Activated B cell treated with CpG ODN at 0.5 μM for 24 hours (primary cell): ENCODE measurements at regions not wholly inside any gene's neighbourhood (a gene's known extent, or its start where the extent isn't known, plus 50 kb on each side); places are given as distances from the start of the nearest gene placed in this dataset.

Experiments used
- ATAC-seq: fragments of 200-7000 bp; cut with Tn5 transposase; one replicate; pipeline ENCODE4 v1.10.0; 2021; ENCODE audit warnings: low read depth, mild to moderate bottlenecking, moderate library complexity
- CTCF ChIA-PET: fragments of 350-600 bp; sonication (Branson Sonifier 250); formaldehyde crosslinking; loops from one replicate; lab custom pipeline; 2021; ENCODE audit warnings: antibody characterized with exemption; lab: Charles Lee
- POLR2A ChIA-PET: fragments of 350-600 bp; sonication (Branson Sonifier 250); formaldehyde crosslinking; loops from one replicate; lab custom pipeline; 2021; ENCODE audit warnings: antibody characterized with exemption; lab: Charles Lee
- DNase-seq: peaks from one replicate; pipeline ENCODE4 v3.0.0; 2022
- H3K27ac Mint-ChIP-seq: one replicate; pipeline ENCODE4 v1.8.0; 2020; ENCODE audit warnings: mixed read lengths
- H3K27me3 Mint-ChIP-seq: one replicate; pipeline ENCODE4 v1.8.0; 2021; ENCODE audit warnings: mixed read lengths
- H3K36me3 Mint-ChIP-seq: one replicate; pipeline ENCODE4 v1.8.0; 2021; ENCODE audit warnings: low read depth, mixed read lengths
- H3K4me1 Mint-ChIP-seq: one replicate; pipeline ENCODE4 v1.8.0; 2021; ENCODE audit warnings: mixed read lengths
- H3K4me3 Mint-ChIP-seq: one replicate; pipeline ENCODE4 v1.8.0; 2020; ENCODE audit warnings: mild to moderate bottlenecking, mixed read lengths
- H3K9me3 Mint-ChIP-seq: one replicate; pipeline ENCODE4 v1.8.0; 2020; ENCODE audit warnings: mixed read lengths
- CTCF ChIP-seq: fragments of 200-600 bp; IDR thresholded peaks from one replicate; pipeline ENCODE4 v1.8.0; 2022; ENCODE audit warnings: antibody characterized with exemption, mild to moderate bottlenecking
- intact Hi-C: fragments of 100-400 bp; cut with micrococcal nuclease; formaldehyde crosslinking; loops from one replicate; pipeline ENCODE4 v1.15.1; 2024

- no peak for ATAC-seq
- no peak for DNase-seq
- Mint-ChIP-seq H3K27ac (no peak overlapping the region), H3K9me3 (no peaks in the 10 kb centered on the region), H3K4me3 (no peak overlapping the region), H3K27me3 (peaks cover 8% of the 10 kb centered on the region), H3K36me3 (no peaks in the 10 kb centered on the region), H3K4me1 (no peaks in the 10 kb centered on the region)
- no peak for TF ChIP-seq CTCF
- intact Hi-C loops: no loop called here
- ChIA-PET CTCF (no interaction called here), POLR2A (no interaction called here)
These were observed 67.2 kb downstream of the ADM start for GRCh38 chr11:10371926-10372641.

- no peak overlapping the region for H3K4me3 Mint-ChIP-seq
- ChIA-PET CTCF (no interaction called here), POLR2A (no interaction called here)
- no peaks in the 10 kb centered on the region for H3K4me1 Mint-ChIP-seq
- DNase-seq (no peak), ATAC-seq (no peak)
- TF ChIP-seq CTCF: no peak
- no peaks in the 10 kb centered on the region for H3K36me3 Mint-ChIP-seq
- no peaks in the 10 kb centered on the region for H3K9me3 Mint-ChIP-seq
- H3K27ac Mint-ChIP-seq: no peak overlapping the region
- intact Hi-C loops: no loop called here
- H3K27me3 Mint-ChIP-seq: peaks cover 8% of the 10 kb centered on the region
These were observed 68.5 kb downstream of the ADM start for GRCh38 chr11:10373340-10373739.

GRCh38 chr11:10373929-10374328 lies 69.1 kb downstream of the ADM start:
- POLR2A ChIA-PET: no interaction called here
- intact Hi-C loops: no loop called here
- Mint-ChIP-seq H3K4me3 (no peak overlapping the region), H3K27me3 (peaks cover 8% of the 10 kb centered on the region), H3K36me3 (no peaks in the 10 kb centered on the region), H3K27ac (no peak overlapping the region), H3K9me3 (no peaks in the 10 kb centered on the region), H3K4me1 (no peaks in the 10 kb centered on the region)
- DNase-seq (no peak), ATAC-seq (no peak)
- CTCF ChIA-PET: no interaction called here
- TF ChIP-seq CTCF: no peak

GRCh38 chr11:10374386-10374785 lies 69.5 kb downstream of the ADM start:
- Mint-ChIP-seq H3K27ac (no peak overlapping the region), H3K9me3 (no peaks in the 10 kb centered on the region), H3K4me3 (no peak overlapping the region), H3K27me3 (peaks cover 12% of the 10 kb centered on the region), H3K36me3 (no peaks in the 10 kb centered on the region), H3K4me1 (no peaks in the 10 kb centered on the region)
- DNase-seq (no peak), ATAC-seq (no peak)
- ChIA-PET POLR2A (no interaction called here), CTCF (interaction anchor here (0.8 kb wide), 1 partner anchor 8 kb away, joined by 5 read pairs; no protein-coding TSS in a partner anchor)
- no peak for TF ChIP-seq CTCF
- intact Hi-C loops: no loop called here

- no peak overlapping the region for H3K4me3 Mint-ChIP-seq
- no peaks in the 10 kb centered on the region for H3K4me1 Mint-ChIP-seq
- intact Hi-C loops: no loop called here
- H3K27me3 Mint-ChIP-seq: peaks cover 14% of the 10 kb centered on the region
- H3K27ac Mint-ChIP-seq: no peak overlapping the region
- no peak for TF ChIP-seq CTCF
- ATAC-seq: no peak
- POLR2A ChIA-PET: no interaction called here
- no peak for DNase-seq
- CTCF ChIA-PET: interaction anchor here (0.8 kb wide), 1 partner anchor 9 kb away, joined by 5 read pairs; no protein-coding TSS in a partner anchor
- H3K9me3 Mint-ChIP-seq: no peaks in the 10 kb centered on the region
- H3K36me3 Mint-ChIP-seq: no peaks in the 10 kb centered on the region
These were observed 70.6 kb downstream of the ADM start for GRCh38 chr11:10375280-10375971.
